HG03432 (cell line): ENCODE measurements at regions not wholly inside any gene's neighbourhood (a gene's known extent, or its start where the extent isn't known, plus 50 kb on each side); places are given as distances from the start of the nearest gene placed in this dataset.

Source experiments
- ATAC-seq: cut with Tn5 transposase; IDR thresholded peaks from one replicate; pipeline ENCODE4 v1.9.1; 2021; ENCODE audit warnings: mild to moderate bottlenecking, moderate library complexity; ENCODE audit not compliant: unreplicated experiment

DNA sequence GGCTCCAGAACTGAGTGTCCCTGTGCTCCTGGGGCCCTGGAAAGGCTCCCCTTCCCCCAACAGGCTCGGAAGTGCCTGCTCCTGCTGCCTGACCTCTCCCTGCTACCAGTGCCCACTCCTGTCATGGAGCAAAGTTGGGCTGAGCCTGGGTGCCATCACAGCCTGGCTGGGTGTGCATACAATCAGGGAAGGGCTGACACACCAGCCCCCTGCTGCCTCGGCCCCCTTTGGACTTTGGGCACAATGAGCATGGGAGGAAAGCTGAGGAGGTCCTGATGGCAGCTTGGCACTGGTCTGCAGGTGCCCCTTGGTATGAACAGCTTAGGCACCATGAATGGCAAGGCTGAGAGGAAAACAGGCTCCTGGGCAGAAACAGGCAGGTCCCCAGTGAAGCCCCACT lies 405.0 kb downstream of the PID1 start:
- ATAC-seq: no peak

DNA sequence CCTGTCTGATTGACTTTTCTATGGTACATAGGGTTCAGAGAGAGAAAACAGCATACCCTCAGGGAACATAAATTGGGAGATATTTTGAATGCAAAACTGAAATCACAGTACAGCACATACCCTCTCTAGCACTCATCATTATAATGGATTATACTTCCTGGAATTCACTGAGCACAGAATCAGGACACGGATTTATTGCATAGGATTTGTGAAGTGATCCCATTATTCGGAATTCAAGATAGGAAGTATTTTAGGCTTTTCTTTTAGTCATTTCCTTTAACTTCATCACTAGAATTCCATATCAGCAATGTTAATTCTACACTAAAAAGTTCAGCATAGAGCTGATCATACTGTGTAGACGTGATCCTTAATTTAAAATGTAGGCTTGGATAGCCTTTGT lies 407.0 kb downstream of the PID1 start:
- ATAC-seq: no peak

DNA sequence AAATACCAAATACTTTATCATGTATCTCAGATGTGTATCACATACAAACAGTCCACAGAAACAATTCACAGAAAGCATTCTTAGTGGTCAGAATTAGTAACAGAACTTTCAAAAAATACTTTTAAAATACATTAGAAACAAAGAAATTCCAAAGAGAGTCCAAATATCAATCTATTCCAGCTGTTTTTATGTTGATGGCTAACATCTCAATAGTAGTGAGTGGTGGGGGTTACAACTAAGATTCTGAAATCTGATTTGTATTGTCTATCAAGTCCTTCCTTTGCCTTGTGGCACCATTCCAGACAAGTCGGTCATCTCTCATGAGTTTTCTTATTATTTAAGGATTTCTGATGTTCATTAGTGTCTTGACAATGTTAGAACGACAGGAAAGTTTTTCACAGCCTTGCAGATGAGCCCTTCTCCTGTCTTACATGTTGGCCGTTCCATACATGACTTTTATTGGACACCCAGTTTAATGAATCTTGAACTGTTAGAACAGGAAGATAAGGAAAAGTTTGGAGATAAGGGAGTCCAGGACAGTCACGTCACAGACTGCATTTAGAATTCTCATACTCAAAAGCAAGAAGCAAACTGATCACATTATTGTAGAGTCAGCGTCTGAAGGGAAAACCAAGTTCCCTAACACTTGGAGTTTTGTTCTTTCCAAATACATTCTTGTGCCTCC lies 410.3 kb downstream of the PID1 start:
- ATAC-seq: no peak

DNA sequence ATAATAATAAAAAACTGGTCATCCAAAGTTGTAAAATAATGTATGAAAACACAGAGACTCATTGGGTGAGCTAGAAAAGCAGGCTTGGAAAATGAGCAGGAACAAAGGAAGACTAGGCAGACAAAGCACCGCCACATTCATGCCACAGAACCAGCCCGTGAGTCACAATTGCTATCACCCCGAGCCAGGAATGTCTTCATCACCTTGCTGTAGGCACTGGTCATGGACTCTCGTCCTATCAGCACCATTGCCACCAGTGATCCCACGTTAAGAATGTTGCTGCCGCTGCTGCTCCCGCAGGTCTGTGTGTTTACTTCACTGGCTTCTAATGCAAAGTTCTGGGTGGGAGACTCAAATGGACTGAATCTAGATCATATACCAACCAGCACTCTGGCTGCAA lies 417.9 kb downstream of the PID1 start:
- ATAC-seq: no peak

DNA sequence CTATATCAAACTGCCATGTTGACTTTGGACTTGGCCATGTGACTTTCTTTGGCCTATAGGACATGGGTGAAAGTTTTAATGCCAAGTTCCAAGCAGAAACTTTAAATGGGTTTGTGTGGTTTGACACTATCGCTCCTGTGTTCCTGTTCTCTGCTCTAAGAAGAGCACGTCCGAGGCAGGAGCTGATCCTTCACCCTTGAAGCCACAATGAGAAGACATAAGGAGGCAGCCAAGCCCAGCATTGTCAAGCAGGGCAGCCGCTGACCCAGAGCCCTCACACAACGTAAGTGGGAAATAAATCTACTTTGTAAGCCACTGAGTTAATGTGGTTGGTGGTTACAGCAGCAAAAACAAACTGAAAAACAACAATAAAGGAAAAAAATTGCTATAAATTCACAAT lies 422.4 kb downstream of the PID1 start:
- no peak for ATAC-seq

DNA sequence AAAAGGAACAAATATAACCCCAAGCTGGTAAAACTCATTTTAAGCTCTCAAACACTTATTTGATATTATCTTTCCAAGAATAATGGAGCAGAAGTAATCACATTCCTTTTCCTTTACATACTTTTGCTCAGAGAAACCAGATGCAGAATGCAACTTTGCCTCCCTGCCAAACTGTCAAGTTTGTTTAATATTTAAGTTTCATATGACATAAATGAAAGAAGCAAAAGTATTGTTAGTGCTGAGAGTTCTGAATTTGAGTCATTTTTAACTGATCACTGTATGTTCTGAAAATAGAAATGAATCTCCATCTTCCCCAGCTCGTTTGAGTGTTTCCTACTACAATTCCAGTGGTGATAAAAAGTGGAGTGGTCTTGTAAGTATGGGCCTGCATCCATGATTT lies 423.4 kb downstream of the PID1 start:
- ATAC-seq: no peak

DNA sequence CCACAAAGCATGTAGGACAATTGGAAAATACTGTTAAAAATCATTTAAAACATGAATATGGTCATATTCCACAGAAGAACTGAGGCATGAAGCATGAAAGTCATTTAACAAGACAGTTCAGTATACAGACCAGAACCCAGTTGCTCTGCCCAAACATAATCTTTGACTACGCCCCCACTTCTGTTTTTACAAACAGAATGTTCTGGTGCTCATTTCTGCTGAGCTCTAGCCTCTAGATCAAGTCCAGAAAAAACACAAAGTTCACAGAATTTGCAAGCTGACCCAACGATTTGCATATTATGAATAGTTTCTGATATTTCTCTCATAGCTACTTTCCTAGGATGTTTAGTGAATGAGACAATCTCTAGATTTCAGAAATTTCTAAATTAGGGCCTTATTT lies 424.9 kb downstream of the PID1 start:
- no peak for ATAC-seq

DNA sequence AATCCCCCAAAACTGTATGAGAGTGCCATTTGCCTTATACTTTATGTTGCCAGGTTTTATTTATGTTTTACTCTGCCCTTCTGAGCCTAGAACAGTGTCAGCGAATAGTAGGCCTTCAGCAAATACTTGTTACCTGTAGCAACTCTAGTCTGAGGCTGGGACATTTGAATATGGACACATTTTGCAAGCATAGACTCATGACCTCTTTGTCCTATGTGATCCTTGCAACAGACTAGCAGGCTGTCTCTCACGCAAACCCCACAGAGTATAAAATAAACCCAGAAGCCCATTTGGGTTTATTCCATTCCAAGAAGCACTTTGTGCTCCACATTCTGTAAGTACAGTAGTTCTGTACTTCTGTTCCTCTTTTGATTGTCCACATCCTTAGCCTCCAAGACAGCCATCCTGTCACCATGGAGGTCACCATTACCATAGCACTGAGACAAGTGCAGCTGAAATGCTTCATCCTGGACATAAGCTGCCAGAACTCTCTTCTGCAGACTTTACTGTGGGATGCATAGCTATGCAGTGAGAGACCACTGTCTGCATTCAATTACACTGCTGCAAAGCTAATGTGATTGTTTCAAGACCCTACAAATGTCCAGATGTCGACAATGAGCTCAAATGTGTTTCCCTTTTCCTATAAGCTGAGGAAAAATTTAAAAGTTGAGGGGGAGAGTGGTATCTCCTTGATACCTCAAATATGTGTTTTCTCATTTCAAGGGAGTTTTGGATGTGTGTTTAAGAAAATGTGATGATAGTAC lies 425.7 kb downstream of the PID1 start:
- ATAC-seq: no peak

DNA sequence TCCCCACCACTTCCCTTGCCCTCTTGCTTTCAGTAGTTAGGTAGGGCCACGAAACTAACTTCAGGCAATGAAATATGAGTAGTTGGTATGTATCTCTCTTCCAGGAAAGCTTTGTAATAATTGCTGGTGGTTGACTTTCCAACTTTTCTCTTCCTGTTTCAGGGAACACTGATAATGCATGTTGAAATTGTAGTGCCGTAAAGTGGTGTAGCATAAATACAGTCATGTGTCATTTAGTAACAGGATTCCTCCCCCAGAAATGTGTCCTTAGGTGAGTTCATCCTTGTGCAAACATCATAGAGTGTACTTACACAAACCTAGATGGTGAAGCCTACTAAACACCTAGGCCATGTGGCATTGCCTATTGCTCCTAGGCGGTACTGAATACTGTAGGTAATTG lies 429.2 kb downstream of the PID1 start:
- ATAC-seq: no peak

DNA sequence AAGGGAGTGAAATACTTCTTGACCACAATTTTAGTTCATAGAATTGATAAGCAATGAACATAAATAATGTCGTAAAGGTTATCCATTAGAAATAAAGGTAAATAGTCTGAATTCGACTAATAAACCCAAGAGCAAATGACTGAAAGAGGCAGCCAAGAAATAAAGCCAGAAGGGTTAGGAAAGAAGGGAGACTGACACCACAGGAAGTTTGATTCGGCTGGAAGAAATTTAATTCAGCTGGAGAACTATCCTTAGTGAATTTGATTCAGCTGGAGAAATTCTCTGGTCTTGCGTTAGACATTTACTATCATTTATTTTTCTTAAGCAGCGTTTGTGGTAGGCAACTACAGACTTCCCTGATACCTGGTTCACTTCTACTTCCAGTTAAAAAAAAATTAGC lies 429.6 kb downstream of the PID1 start:
- ATAC-seq: no peak

DNA sequence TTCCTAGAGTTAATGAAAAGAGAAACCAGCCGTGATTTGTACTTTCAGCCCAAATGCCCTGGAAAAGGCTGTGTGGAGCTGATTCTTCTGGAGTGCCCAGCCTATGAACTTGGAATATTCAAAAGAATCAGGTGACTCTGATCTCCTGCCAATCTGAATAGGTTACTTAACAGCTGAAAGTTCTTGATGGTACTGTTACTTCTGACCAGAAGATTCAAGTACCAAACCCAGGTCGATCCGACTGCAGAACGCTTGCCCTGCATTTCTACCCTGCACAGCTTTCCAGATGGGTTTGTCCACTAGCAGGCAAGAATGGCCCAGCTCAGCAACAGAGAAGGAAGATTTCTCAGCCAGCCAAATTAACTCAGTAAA lies 430.4 kb downstream of the PID1 start:
- ATAC-seq: no peak

DNA sequence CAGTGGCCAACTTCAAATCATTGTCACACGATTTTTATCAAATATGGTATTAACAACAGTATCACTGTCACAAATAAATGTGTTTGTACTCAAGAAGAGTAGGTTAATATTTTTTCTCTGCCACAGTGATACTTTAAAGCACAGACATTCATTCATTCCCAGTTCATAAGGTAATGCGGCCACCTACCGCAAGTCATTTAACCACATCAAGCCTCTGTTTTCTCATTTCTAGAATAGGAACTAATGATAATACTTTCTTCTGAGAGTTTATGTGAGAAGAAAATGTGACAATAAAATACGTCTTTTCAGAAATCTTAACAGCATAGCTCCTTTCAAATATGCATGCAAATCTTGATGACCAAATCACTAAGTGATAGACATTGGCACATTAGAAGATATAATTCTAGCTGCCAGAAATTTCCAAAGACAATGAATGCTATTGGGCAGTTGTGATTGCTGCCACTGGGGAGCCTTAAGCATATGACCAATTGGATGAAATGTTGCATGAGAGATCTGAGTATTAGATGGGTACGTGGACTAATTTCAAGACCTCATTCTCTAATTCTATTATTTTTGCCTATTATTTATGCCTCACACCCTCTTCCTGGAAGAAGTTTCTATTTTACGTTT lies 430.9 kb downstream of the PID1 start:
- ATAC-seq: no peak

DNA sequence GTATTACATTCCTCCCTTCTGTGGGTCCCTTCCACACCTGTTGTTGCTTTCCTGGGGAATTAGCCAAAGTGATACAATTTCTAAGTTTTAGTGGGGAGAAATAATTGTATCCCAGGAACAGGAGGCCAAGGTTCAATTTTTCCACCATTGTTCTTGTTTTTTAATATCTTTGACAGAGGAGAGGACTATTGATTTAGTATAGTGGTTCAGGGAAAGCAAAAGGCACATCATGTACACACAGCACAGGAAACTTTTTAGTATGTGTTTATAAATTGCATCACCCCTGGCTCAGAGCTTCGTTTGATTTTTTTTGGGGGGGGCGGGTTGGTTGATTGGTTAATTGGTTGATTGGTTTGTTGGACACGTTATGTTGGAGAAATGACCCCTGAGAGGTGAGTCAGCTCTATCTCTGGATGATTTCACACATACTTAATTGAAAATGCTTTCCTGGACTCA lies 431.6 kb downstream of the PID1 start:
- no peak for ATAC-seq

DNA sequence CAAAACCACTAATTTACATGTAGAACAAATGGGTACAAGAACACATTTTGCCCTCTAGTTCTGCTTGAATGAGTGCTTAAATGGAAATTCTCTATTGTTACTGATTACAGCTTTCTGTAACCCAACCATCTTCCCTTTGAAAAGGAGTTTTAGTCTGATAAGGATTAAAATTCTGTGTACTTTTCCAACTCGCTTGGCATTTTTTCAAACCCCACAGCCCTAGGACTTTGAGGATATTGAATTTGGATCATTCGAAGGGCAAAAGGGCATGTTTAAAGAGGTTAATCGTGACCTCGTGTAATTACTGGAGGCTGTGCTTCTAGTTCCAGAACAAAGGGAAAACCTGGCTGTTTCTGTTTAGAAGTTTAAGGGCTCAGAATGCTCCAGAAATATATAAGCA lies 432.3 kb downstream of the PID1 start:
- no peak for ATAC-seq

DNA sequence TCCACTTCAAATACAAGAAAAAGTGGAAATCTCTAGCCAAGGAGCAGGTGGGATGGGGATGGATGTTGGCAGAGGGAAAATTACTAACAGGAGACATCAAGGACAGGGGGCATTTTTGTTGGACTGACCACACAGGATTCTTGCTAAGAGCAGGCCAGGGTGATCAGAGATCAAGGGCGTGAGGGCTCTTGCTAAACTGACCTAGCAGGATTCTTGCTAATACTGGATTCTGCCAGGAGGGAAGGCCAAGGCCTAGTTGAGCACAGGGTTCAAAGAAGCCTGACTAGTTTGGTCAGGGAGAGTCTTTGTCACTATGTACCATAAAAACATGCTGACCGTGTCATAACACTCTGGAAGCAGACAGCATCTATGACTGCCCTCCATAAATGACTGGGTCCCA lies 442.7 kb downstream of the PID1 start:
- no peak for ATAC-seq

DNA sequence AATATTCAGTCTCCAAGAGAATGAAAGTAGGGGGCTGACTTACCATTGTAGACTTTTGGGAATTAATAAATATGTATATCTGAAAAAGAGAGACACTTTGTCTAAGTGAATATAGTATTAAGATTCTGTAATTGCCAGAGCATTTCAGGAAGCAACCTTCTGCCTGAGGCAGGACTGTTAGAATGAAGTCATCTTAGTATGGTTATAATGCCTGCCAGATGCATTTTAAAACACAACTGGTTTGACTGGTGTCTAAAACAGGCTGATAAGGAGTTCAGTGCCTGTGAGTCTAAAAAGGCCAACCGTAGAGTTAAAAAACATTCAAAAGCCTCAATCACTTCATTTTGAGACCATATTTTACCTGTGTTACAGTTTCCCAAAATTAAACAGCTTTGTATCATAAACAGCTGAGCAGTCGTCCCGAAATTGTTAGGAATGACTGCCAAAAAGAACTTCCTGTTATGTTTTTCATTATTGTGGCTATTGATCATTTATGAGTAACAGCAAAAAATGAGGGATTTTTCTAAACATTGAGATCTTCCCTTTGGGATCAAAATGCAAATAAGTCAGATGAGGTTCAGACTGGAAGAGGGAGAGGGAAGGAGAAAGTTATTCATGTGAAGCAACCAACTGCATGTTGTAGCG lies 443.9 kb downstream of the PID1 start:
- no peak for ATAC-seq

DNA sequence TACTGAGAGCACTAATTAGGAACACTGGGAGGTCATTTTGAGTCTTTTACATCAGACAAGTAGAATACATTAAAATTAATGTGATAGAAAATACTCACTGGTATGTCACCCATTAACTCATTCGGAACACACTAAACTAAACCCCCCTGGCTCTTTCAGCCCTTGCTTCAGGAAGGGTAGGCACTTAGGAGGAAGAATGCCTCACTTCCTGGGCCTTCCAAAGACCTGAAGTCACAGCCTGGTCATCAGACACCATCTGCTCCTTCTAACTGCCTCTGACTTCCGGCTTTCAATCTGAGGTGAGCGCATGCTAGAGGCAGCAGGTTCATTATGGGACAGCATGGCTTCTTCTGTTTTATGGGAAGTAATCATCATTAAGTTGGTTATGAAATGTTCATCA lies 451.4 kb downstream of the PID1 start:
- ATAC-seq: no peak

DNA sequence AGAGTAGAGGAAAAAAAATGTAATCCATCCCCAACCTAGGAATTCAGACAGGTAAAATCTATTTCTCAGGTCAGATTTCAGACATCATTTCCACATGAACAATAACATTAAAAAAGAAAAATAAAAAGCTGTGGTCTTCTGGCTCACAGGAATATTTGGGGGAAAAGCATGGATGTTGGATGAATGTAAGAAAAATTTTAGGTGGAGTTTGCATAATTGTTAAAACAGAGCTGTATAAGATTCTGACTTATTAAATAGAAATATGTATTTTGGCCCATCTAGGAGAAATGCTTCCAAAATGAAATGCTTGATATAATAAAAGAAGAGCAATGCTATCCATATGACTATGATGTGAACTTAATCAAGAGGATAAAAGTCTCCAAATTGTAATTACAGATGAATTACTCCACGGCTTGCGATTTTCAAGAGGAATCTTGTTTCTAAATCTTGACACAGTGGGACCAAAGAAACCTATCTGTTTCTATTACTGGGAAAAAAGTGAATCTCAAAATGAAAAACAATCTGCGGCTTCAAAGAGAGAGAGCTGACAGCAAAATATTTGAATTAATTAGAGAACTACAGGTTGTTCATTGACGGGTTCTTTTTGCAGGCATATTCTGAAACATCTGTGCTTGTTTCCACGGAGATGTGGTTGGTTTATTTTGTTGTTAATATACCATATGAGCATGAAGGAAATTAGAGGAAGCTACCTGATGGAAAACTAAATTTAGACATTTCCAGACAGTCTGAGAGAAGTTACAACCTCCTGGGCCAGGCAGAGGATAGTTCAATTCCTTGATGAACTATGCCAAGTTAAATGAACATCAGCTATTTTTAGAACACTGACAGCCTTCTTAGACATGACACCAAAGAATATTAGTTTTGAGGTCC lies 468.7 kb downstream of the PID1 start:
- no peak for ATAC-seq

DNA sequence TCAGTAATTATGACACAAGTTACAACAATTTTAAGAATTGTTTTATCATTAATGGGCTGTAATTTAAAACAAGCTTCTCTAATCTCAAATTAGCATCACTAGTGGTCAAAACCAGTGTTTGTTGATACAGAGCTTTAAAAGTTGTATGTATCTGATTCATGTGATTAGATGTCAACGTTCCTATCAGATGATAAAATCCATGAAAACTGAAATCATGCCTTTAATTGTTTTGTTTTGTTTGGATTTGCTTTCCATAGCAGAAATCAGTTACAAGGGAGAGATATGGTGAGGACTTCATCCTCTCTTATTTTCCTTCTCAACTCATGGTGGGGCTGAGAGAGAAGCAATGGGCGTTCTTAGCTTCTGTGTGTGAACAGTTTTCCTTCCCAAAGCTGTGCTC lies 469.6 kb downstream of the PID1 start:
- ATAC-seq: no peak

DNA sequence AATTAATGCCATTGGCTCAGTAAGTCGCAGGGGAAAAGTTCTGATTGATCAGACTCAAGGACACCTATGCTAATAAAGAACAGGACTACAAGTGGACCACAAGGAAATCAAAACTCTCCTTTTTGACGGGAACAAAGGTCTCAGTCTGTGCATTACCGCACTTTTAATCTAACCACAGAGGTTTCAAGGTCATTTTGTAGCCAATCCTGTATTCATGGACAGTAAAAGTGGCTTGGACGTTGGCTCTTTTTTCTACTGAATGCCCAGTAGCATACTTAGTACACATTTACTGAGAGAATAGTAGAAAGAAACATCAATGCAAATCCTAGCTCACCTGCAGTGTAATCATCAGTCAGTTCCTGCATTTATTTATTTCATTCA lies 471.9 kb downstream of the PID1 start:
- ATAC-seq: no peak
